ENCODE measurements at regions not wholly inside any gene's neighbourhood (a gene's known extent, or its start where the extent isn't known, plus 50 kb on each side); places are given as distances from the start of the nearest gene placed in this dataset.

DNA sequence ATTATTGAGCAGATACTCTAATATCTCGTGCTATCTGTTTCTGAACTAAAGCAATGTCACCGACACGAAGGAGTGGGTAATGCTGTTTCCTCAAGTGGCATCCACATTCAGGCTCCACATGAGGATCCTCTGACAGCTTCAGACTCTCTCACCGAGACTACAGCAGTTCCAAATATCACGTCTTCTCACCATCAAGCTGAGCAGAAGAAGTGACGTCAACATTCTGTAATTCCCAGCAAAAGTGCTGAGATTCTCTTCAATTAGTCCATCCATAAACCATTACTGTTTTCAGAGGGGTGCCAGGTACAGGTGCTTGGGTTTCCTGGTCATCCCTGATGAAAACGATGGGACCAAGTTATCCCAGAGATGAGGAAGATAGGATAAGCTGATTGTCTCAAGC, 110.0 kb upstream of the DACH1 start:
- DNase-seq (ENCODE audit: low read depth) = no peak

DNA sequence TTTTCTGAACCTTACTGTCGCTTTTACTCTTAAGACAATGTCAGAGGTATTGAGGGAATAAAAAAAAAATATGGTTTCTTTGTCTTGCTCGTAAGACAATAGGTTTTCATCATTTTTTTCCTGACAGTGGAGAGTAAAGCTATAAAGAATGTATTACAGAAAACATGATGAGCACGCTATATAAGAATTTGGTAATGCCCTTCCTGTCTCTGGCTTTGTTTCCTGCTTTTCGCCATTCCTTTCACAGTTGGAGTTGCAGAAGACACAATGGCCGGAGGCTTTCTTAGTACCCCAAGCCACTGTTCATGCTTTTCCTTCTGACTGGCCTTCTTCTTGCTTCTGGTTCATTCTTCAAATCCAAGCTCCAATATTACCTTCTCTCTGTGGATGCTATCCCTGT, 101.0 kb upstream of the DACH1 start:
- no peak for DNase-seq (ENCODE audit: low read depth)

DNA sequence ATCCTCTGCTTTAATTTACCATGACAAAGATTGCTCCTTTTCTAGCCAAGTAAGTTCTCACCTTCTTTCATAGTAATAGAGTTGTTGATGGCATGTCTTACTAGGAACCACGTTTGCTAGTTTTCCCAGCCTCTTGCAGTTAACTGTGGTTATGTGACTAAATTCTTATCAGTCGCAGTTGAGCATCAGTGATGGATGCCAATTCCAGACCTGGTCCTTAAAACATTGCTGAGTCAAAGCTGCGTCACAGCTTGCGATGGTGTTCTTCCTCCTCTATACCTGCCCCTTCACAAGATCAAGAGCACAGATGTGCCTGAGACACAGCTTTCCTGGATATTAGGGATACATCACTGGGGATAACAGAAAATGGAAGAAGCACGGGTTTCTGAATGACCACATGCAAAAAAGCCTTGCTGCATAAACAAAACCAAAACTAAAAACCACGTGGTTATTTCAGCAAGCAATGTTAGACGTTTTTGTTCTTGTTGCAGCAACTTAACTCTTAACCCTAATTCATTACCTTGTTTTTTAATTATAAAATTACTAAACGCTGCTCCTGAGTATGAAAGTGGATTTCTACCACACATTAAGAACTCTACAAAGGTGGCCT, 97.6 kb upstream of the DACH1 start:
- DNase-seq (ENCODE audit: low read depth) = no peak

DNA sequence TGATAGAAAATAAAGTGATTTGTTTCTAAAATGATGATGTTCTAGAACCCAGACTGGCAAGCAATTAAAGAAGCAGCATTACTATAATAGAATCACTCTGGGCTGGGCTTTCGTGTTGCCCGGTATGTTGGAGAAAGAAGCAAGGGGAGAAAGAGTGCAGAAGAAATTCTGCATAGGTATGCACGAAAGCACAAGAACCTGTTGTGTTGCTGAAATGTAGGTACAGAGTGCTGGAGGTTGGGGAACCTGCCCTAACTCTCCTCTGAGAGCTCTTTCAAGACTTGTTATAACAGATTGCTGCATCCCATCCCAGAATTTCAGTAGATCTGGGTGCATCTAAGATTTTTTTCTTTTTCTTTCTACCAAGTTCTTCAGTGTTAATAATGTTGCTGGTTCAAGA, 95.7 kb upstream of the DACH1 start:
- no peak for DNase-seq (ENCODE audit: low read depth)

DNA sequence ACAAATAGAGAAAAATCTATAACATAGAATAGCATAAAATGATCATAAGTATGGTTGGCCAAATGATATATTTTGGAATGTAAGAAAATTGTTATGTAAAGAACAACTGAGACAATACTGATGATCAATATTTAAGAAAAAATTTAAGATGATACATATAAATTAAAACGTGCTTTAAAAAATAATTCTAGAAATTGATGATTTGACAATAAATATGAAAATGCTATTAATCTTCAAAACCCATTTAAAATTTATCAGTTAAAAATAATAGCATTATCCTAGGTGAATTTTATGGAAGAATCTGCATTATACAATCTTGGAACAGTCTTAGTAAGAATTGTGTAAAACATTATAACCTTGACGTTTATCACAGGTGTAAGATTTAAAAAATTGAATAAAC, 95.1 kb upstream of the DACH1 start:
- no peak for DNase-seq (ENCODE audit: low read depth)

DNA sequence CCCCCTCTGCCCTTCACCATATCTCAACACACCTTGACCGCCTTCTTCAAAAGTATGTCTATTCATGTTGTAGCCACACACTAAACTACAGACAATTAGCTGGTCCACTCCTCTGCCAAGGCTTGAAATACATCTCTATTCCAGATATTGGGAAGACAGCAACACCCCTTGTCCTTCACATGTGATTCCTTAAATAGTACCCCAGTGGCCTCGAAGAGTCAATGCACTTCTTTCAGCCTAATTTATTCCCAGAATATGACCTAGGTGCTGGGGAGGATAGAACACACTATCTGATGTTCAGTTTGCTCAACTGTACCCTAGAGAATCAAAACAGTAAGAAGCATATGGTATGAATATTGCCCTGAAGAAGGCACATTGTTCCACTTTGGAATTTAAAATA, 82.4 kb upstream of the DACH1 start:
- DNase-seq (ENCODE audit: low read depth) = no peak

DNA sequence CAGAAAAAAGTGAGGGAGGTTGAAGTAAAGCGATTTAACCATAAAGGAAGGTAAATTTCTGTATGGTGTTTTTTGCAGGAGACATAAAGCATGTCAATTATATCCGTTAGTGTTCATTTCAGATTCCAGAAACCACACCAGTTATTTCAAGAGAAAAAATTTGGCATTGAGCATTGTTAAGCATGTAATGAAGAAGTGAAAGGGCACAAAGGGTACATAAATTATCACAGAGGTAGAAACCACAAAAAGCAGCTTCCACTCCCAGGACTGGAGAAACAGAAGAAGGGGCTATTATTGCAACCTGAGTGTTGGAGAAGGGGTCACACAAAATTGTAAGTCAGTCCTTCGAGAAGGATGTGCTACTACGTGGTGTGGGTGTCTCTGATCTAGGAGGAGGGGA, 72.2 kb upstream of the DACH1 start:
- no peak for DNase-seq (ENCODE audit: low read depth)

DNA sequence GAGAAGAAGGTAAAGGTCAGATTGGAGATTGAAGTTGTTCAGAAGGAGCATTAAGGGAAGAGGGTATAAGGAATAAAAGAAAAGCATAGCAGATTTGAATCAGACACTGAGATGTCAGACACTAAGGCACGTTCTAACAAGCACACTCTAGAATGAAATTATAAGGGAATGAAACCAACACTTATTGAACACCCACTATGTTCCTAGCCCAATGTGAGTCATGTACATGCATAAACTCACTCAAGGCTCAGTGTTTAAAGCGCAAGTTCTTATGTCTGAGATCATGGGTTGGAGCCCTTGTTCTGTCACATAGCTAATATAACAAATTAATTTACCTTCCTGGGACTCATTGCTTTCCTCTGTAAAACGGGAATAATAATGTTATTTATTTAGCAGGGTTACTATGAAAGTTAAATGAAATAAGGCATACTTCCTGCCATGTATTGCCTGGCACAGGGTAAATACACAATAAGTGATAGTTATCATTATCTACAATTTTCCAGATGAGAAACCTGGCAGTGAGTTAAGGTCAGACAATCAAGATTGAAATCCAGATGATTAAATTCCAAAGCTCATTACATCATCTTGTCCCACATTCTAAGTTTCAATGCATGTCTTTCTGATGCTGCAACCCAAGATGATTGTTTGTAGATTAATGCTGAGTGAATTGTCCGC, 68.3 kb upstream of the DACH1 start:
- DNase-seq (ENCODE audit: low read depth) = no peak

DNA sequence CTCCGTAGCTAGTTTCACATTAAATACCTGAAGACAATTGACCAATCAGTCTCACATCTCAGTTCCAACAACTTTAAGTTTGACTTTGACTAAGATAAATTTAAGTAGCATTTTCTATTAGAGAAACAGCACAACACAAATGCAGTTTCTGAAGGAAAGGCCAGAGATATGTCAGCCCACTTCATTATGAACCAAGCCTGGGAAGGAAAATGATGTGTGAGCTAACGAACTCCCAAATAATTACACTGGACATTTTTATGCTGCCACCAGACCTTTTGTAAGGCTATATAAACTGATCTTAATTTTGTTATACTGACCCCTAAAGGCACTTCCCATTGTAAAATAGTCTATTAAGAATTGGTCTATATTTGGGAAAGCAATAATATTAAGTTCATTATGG, 57.9 kb upstream of the DACH1 start:
- no peak for DNase-seq (ENCODE audit: low read depth)

DNA sequence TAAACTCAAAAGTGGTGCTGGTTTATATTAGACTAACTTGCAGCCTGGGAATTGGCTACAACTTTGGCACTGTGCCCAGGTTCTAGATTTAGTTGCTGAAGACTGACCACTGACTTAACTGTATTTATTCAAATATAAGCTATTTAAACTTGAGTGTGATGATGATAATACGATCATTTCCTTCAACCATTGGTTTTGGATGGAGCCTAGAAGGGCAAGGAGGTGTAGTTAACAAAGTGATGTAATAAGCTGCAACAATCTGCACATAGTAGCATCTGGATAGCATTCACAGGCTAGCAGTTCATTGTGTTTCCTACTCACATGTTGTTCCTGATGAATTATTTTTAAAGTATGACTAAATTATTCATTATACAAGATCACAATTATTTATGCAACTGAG, 55.2 kb upstream of the DACH1 start:
- peak; percentile 2 for DNase-seq (ENCODE audit: low read depth)

Data from fibroblast of gingiva (primary cell).